NCI-H1092 treated with DMSO at 0.1 percent for 48 hours (cell line): ENCODE measurements at regions not wholly inside any gene's neighbourhood (a gene's known extent, or its start where the extent isn't known, plus 50 kb on each side); places are given as distances from the start of the nearest gene placed in this dataset.
A peak's percentile ranks its signal among the peaks of the same experiment; 100 is the strongest.

Experiments used
- DNase-seq: peaks from one replicate; lab custom pipeline; 2025; lab: John Stamatoyannopoulos, UW

- no peak for DNase-seq
Measured at GRCh38 chr1:14100919-14101318, 400.9 kb downstream of the PRDM2 start.

GRCh38 chr1:14102180-14102579, 402.2 kb downstream of the PRDM2 start:
- no peak for DNase-seq

GRCh38 chr1:14103878-14104430, 404.0 kb downstream of the PRDM2 start:
- DNase-seq, result no peak

- no peak for DNase-seq
Measured at GRCh38 chr1:14106126-14106525, 406.1 kb downstream of the PRDM2 start.

GRCh38 chr1:14106679-14107313, 406.8 kb downstream of the PRDM2 start:
- DNase-seq, result no peak

GRCh38 chr1:14108356-14109275, 408.6 kb downstream of the PRDM2 start:
- DNase-seq, result peak; percentile 91

- DNase-seq, result no peak
Measured at GRCh38 chr1:14109276-14109635, 409.3 kb downstream of the PRDM2 start.

- DNase-seq, result no peak
Measured at GRCh38 chr1:14110040-14110439, 410.1 kb downstream of the PRDM2 start.

- DNase-seq, result no peak
Measured at GRCh38 chr1:14111121-14111520, 411.1 kb downstream of the PRDM2 start.

GRCh38 chr1:14112613-14113012, 412.6 kb downstream of the PRDM2 start:
- DNase-seq, result no peak

GRCh38 chr1:14113271-14113670, 413.3 kb downstream of the PRDM2 start:
- no peak for DNase-seq

- peak; percentile 84 for DNase-seq
Measured at GRCh38 chr1:14113841-14114567, 414.0 kb downstream of the PRDM2 start.

- DNase-seq, result no peak
Measured at GRCh38 chr1:14115976-14116375, 416.0 kb downstream of the PRDM2 start.

- no peak for DNase-seq
Measured at GRCh38 chr1:14117700-14118099, 417.7 kb downstream of the PRDM2 start.

- DNase-seq, result no peak
Measured at GRCh38 chr1:14118691-14119485, 418.9 kb downstream of the PRDM2 start.

GRCh38 chr1:14120895-14121294, 420.9 kb downstream of the PRDM2 start:
- no peak for DNase-seq

- no peak for DNase-seq
Measured at GRCh38 chr1:14128096-14128495, 428.1 kb downstream of the PRDM2 start.

GRCh38 chr1:14129009-14129408, 429.0 kb downstream of the PRDM2 start:
- no peak for DNase-seq

- DNase-seq, result no peak
Measured at GRCh38 chr1:14135070-14135469, 435.1 kb downstream of the PRDM2 start.

- no peak for DNase-seq
Measured at GRCh38 chr1:14136152-14136763, 436.3 kb downstream of the PRDM2 start.

- DNase-seq, result no peak
Measured at GRCh38 chr1:14136881-14137280, 436.9 kb downstream of the PRDM2 start.
